ENCODE measurements at regions not wholly inside any gene's neighbourhood (a gene's known extent, or its start where the extent isn't known, plus 50 kb on each side); places are given as distances from the start of the nearest gene placed in this dataset.

DNA sequence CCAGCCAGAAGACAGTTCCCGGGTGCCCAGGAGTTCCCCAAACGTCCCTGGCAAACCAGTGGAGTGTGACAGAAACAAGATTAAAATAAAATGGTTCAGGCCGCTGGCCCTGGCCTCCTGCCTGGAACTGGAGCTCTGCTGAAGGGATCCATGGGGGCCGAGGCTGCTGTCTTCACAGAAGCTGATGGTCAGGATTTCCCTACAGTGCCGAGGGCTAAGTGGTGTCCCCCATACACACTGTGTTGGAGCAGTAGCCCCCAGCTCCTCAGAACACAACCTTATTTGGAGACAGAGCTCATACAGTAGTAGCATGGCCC lies 55.9 kb downstream of the MRPL36 start:
- Mint-ChIP-seq H3K4me3 (no peak overlapping the region), H3K27ac (no peak overlapping the region), H3K9me3 (peaks cover 35% of the 10 kb centered on the region), H3K36me3 (peaks cover 15% of the 10 kb centered on the region), H3K27me3 (ENCODE audit: low read depth) (peaks cover 4% of the 10 kb centered on the region; the same call in 1 of the 2 replicates), H3K4me1 (no peaks in the 10 kb centered on the region)
- ChIA-PET CTCF (interaction anchor here (1.0 kb wide), 1 partner anchor 20 kb away, joined by 3 read pairs; no protein-coding TSS in a partner anchor), POLR2A (no interaction called here)
- no peak for TF ChIP-seq CREB1 (CRISPR knock-in tag; IDR thresholded peaks at IDR 0.05)
- no peak for TF ChIP-seq NR1H2 (CRISPR knock-in tag; IDR thresholded peaks at IDR 0.05)
- TF ChIP-seq FOXK1 (CRISPR knock-in tag; IDR thresholded peaks at IDR 0.05), result no peak
- DNase-seq (ENCODE audit: low spot score), result peak; percentile 1
- no peak for ATAC-seq

DNA sequence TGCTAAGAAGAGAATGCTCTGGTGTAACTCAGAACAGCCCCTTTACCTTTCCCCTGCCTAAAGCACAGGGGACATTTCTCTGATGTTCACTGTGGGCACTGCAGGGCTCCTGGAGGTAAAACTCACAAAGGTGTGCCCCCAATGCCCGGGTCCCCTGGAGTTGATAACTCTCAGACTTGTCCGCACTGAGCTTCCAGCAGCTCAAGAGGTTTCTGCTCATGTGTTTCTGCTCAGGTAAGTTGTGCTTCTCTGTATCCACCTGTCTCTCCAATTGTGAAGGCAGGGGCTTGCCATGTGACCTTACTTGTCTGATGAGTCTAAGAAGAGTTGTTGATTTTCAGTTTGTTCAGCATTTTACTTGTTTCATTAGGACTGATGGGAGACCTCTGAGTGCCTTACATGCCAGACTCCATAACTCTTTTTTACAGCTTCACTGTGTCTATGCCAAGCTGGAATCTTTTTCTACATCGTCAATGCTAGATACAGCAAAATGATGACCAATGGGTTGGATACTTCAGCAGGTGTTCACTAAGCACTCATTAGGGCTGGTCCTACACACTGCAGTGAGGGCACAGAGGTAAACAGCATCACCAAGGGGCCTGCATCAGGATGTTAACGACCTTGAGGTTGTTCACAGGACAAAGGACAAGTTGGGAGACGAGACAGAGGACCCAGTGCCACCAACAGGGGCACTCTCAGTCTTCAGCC lies 56.4 kb downstream of the MRPL36 start:
- ATAC-seq (no peak), DNase-seq (ENCODE audit: low spot score) (peak; percentile 2)
- ChIA-PET POLR2A (no interaction called here), CTCF (interaction anchor here (0.6 to 1.0 kb wide), 2 partner anchors 9 to 20 kb away, joined by 3 read pairs; no protein-coding TSS in a partner anchor)
- Mint-ChIP-seq H3K9me3 (peaks cover 37% of the 10 kb centered on the region), H3K4me3 (no peak overlapping the region), H3K4me1 (no peaks in the 10 kb centered on the region), H3K27me3 (ENCODE audit: low read depth) (peaks cover 4% of the 10 kb centered on the region; the same call in 1 of the 2 replicates), H3K36me3 (peaks cover 15% of the 10 kb centered on the region), H3K27ac (no peak overlapping the region)
- no peak for TF ChIP-seq ZNF396 (CRISPR knock-in tag; IDR thresholded peaks at IDR 0.05; ENCODE audit: borderline replicate concordance)
- no peak for TF ChIP-seq HMGA2 (CRISPR knock-in tag; IDR thresholded peaks at IDR 0.05)
- TF ChIP-seq, protein P1, sequence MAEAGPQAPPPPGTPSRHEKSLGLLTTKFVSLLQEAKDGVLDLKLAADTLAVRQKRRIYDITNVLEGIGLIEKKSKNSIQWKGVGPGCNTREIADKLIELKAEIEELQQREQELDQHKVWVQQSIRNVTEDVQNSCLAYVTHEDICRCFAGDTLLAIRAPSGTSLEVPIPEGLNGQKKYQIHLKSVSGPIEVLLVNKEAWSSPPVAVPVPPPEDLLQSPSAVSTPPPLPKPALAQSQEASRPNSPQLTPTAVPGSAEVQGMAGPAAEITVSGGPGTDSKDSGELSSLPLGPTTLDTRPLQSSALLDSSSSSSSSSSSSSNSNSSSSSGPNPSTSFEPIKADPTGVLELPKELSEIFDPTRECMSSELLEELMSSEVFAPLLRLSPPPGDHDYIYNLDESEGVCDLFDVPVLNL (CRISPR knock-in tag; IDR thresholded peaks at IDR 0.05; ENCODE audit: borderline replicate concordance, low read depth), result no peak
- TF ChIP-seq NFYB (CRISPR knock-in tag; conservative IDR thresholded peaks at IDR 0.05; ENCODE audit: low read depth), result no peak
- TF ChIP-seq ZNF121 (CRISPR knock-in tag; IDR thresholded peaks at IDR 0.05), result no peak
- TF ChIP-seq CREM (CRISPR knock-in tag; IDR thresholded peaks at IDR 0.05), result no peak
- no peak for TF ChIP-seq ATF1 (CRISPR knock-in tag; IDR thresholded peaks at IDR 0.05)
- TF ChIP-seq, protein P2, sequence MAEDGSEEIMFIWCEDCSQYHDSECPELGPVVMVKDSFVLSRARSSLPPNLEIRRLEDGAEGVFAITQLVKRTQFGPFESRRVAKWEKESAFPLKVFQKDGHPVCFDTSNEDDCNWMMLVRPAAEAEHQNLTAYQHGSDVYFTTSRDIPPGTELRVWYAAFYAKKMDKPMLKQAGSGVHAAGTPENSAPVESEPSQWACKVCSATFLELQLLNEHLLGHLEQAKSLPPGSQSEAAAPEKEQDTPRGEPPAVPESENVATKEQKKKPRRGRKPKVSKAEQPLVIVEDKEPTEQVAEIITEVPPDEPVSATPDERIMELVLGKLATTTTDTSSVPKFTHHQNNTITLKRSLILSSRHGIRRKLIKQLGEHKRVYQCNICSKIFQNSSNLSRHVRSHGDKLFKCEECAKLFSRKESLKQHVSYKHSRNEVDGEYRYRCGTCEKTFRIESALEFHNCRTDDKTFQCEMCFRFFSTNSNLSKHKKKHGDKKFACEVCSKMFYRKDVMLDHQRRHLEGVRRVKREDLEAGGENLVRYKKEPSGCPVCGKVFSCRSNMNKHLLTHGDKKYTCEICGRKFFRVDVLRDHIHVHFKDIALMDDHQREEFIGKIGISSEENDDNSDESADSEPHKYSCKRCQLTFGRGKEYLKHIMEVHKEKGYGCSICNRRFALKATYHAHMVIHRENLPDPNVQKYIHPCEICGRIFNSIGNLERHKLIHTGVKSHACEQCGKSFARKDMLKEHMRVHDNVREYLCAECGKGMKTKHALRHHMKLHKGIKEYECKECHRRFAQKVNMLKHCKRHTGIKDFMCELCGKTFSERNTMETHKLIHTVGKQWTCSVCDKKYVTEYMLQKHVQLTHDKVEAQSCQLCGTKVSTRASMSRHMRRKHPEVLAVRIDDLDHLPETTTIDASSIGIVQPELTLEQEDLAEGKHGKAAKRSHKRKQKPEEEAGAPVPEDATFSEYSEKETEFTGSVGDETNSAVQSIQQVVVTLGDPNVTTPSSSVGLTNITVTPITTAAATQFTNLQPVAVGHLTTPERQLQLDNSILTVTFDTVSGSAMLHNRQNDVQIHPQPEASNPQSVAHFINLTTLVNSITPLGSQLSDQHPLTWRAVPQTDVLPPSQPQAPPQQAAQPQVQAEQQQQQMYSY (CRISPR knock-in tag; IDR thresholded peaks at IDR 0.05), result no peak
- TF ChIP-seq, protein P3, sequence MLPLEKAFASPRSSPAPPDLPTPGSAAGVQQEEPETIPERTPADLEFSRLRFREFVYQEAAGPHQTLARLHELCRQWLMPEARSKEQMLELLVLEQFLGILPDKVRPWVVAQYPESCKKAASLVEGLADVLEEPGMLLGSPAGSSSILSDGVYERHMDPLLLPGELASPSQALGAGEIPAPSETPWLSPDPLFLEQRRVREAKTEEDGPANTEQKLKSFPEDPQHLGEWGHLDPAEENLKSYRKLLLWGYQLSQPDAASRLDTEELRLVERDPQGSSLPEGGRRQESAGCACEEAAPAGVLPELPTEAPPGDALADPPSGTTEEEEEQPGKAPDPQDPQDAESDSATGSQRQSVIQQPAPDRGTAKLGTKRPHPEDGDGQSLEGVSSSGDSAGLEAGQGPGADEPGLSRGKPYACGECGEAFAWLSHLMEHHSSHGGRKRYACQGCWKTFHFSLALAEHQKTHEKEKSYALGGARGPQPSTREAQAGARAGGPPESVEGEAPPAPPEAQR (CRISPR knock-in tag; IDR thresholded peaks at IDR 0.05), result no peak
- TF ChIP-seq ZNF423 (CRISPR knock-in tag; IDR thresholded peaks at IDR 0.05), result no peak
- no peak for TF ChIP-seq OVOL2 (CRISPR knock-in tag; IDR thresholded peaks at IDR 0.05; ENCODE audit: borderline replicate concordance)
- TF ChIP-seq TEAD1 (CRISPR knock-in tag; IDR thresholded peaks at IDR 0.05), result no peak
- no peak for TF ChIP-seq MXD4 (CRISPR knock-in tag; IDR thresholded peaks at IDR 0.05; ENCODE audit: borderline replicate concordance)
- TF ChIP-seq, protein P4, sequence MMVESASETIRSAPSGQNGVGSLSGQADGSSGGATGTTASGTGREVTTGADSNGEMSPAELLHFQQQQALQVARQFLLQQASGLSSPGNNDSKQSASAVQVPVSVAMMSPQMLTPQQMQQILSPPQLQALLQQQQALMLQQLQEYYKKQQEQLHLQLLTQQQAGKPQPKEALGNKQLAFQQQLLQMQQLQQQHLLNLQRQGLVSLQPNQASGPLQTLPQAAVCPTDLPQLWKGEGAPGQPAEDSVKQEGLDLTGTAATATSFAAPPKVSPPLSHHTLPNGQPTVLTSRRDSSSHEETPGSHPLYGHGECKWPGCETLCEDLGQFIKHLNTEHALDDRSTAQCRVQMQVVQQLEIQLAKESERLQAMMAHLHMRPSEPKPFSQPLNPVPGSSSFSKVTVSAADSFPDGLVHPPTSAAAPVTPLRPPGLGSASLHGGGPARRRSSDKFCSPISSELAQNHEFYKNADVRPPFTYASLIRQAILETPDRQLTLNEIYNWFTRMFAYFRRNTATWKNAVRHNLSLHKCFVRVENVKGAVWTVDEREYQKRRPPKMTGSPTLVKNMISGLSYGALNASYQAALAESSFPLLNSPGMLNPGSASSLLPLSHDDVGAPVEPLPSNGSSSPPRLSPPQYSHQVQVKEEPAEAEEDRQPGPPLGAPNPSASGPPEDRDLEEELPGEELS (CRISPR knock-in tag; IDR thresholded peaks at IDR 0.05), result no peak
- no peak for TF ChIP-seq ELF4 (CRISPR knock-in tag; IDR thresholded peaks at IDR 0.05; ENCODE audit: low read depth)
- TF ChIP-seq TEAD4 (CRISPR knock-in tag; IDR thresholded peaks at IDR 0.05), result no peak
- TF ChIP-seq, protein P5, sequence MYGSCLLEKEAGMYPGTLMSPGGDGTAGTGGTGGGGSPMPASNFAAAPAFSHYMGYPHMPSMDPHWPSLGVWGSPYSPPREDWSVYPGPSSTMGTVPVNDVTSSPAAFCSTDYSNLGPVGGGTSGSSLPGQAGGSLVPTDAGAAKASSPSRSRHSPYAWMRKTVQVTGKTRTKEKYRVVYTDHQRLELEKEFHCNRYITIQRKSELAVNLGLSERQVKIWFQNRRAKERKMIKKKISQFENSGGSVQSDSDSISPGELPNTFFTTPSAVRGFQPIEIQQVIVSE (CRISPR knock-in tag; IDR thresholded peaks at IDR 0.05; ENCODE audit: borderline replicate concordance), result no peak
- no peak for TF ChIP-seq NFE2L1 (CRISPR knock-in tag; IDR thresholded peaks at IDR 0.05)
- no peak for TF ChIP-seq NR1H2 (CRISPR knock-in tag; IDR thresholded peaks at IDR 0.05)
- no peak for TF ChIP-seq RORB (CRISPR knock-in tag; IDR thresholded peaks at IDR 0.05)

Measured in WTC11 (cell line).